ENCODE measurements at regions not wholly inside any gene's neighbourhood (a gene's known extent, or its start where the extent isn't known, plus 50 kb on each side); places are given as distances from the start of the nearest gene placed in this dataset.

- 76 to 81% methylated on average over 2 of the region's 2 CpGs for WGBS, 2 donors
Observed at GRCh38 chrX:120740072-120740471, 110.2 kb upstream of the C1GALT1C1 start.

DNA sequence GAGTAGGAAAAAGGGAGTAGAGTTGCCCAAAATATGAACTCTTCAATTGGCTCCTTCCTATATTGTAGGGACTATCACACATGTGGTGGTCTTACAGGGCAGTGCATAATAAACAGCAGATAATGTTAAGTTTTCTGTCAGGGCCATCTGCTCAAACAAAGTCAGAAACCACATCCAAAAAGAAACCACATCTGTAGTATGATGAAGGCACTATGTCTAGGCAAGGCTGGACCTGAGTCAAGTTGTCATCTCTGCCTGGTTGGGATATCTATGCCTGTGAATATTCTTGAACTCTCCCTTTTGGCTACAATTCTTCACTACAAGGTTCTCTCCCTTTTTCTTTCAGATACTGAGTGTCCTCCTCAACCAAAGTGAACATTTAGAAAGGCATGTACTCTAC lies 109.4 kb upstream of the C1GALT1C1 start:
- Histone ChIP-seq H3K9me3 (no peaks in the 10 kb centered on the region), H3K4me1 (no peaks in the 10 kb centered on the region), H3K36me3 (no peaks in the 10 kb centered on the region), H3K27me3 (no peaks in the 10 kb centered on the region), H3K4me3 (replicated peaks in 1 of 3) (no peak overlapping the region), H3K27ac (no peak overlapping the region)
- TF ChIP-seq CTCF (IDR thresholded peaks at IDR 0.05) (no peak), POLR2A (IDR thresholded peaks at IDR 0.05) (no peak)
- DNase-seq: no peak
- intact Hi-C loops (cut with DNase I): no loop called here

More at GRCh38 chrX:120740072-120740471, 110.2 kb upstream of the C1GALT1C1 start:
- TF ChIP-seq CTCF (IDR thresholded peaks at IDR 0.05): no peak
- TF ChIP-seq POLR2A (IDR thresholded peaks at IDR 0.05): no peak
- intact Hi-C loops (cut with DNase I): no loop called here
- no peaks in the 10 kb centered on the region for H3K9me3 ChIP-seq
- H3K4me1 ChIP-seq: no peaks in the 10 kb centered on the region
- no peak for DNase-seq
- H3K4me3 ChIP-seq (replicated peaks in 1 of 3): no peak overlapping the region
- no peaks in the 10 kb centered on the region for H3K36me3 ChIP-seq
- no peaks in the 10 kb centered on the region for H3K27me3 ChIP-seq
- no peak overlapping the region for H3K27ac ChIP-seq

- Histone ChIP-seq H3K4me1 (no peaks in the 10 kb centered on the region), H3K9me3 (no peaks in the 10 kb centered on the region), H3K4me3 (replicated peaks in 1 of 3) (no peak overlapping the region), H3K27ac (no peak overlapping the region), H3K36me3 (no peaks in the 10 kb centered on the region), H3K27me3 (no peaks in the 10 kb centered on the region)
- TF ChIP-seq POLR2A (IDR thresholded peaks at IDR 0.05): no peak
- TF ChIP-seq CTCF (IDR thresholded peaks at IDR 0.05): no peak
- intact Hi-C loops (cut with DNase I): no loop called here
- WGBS, 2 donors: 90 to 91% methylated on average over 1 of the region's 1 CpG
- no peak for DNase-seq
Observed at GRCh38 chrX:120736989-120737388, 107.1 kb upstream of the C1GALT1C1 start.

DNA sequence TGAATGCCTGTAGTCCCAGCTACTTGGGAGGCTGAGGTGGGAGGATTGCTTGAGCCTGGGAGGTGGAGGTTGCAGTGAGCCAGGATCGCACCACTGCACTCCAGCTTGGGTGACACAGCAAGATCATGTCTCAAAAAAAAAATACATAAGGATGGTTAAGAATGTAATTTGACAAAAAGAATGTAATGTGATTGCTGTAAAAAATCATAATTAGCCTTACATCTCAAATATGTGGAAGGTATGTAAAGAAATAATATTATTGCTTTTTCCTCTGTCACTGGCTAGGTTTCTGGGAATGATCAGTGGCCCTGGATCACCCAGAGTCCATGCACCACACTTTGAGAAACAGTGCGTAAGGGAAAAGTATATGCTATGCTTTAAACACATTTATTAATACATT lies 106.1 kb upstream of the C1GALT1C1 start:
- no peak for DNase-seq
- Histone ChIP-seq H3K9me3 (no peaks in the 10 kb centered on the region), H3K27me3 (no peaks in the 10 kb centered on the region), H3K36me3 (no peaks in the 10 kb centered on the region), H3K27ac (no peak overlapping the region), H3K4me1 (no peaks in the 10 kb centered on the region), H3K4me3 (replicated peaks in 1 of 3) (no peak overlapping the region)
- TF ChIP-seq POLR2A (IDR thresholded peaks at IDR 0.05) (no peak), CTCF (IDR thresholded peaks at IDR 0.05) (no peak)
- intact Hi-C loops (cut with DNase I): no loop called here
- WGBS, 2 donors: 86 to 95% methylated on average over 2 of the region's 2 CpGs

GRCh38 chrX:120732879-120733278 lies 103.0 kb upstream of the C1GALT1C1 start:
- intact Hi-C loops (cut with DNase I): no loop called here
- 86 to 94% methylated on average over 30 of the region's 33 CpGs for WGBS, 2 donors
- H3K4me3 ChIP-seq (replicated peaks in 1 of 3): no peak overlapping the region
- H3K36me3 ChIP-seq: no peaks in the 10 kb centered on the region
- DNase-seq: no peak
- no peaks in the 10 kb centered on the region for H3K4me1 ChIP-seq
- no peak overlapping the region for H3K27ac ChIP-seq
- TF ChIP-seq CTCF (IDR thresholded peaks at IDR 0.05): no peak
- no peak for TF ChIP-seq POLR2A (IDR thresholded peaks at IDR 0.05)
- H3K9me3 ChIP-seq: no peaks in the 10 kb centered on the region
- H3K27me3 ChIP-seq: no peaks in the 10 kb centered on the region

All from thyroid gland (tissue), 4 donors.